ENCODE measurements at regions not wholly inside any gene's neighbourhood (a gene's known extent, or its start where the extent isn't known, plus 50 kb on each side); places are given as distances from the start of the nearest gene placed in this dataset.

DNA sequence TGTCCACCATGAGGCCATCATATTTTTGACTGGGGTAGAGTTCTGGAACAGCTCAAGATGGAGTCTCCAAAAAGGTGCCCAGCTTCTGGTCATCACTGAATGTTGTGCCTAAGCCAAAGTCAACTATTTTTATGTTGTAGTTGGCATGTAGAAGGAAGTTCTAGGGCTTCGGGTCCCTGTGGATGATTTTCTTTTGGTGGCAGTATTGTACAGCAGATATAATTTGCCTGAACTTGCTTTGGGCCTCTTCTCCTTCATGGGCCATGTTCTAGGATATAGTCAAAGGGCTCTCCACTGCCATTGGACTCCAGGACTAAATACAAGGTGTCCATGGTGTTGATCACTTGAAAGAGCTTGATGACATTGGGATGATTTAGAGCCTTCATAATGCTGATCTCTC, 143.6 kb downstream of the SLC38A4 start:
- no peak for TF ChIP-seq POLR2AphosphoS5 (IDR thresholded peaks at IDR 0.05; ENCODE audit: low read depth, low read length)
- TF ChIP-seq POLR2A (IDR thresholded peaks at IDR 0.05; ENCODE audit: low read depth, low read length), result no peak
- no peak for TF ChIP-seq PAX5 (IDR thresholded peaks at IDR 0.05; ENCODE audit: insufficient read depth, low read length, severe bottlenecking)
- TF ChIP-seq TAF1 (IDR thresholded peaks at IDR 0.05; ENCODE audit: low read depth, low read length), result no peak
- no peak for TF ChIP-seq POU2F2 (IDR thresholded peaks at IDR 0.05; ENCODE audit: low read depth, low read length)

Data from GM12891 (cell line).